Limb (tissue), 2 donors: ENCODE measurements at regions not wholly inside any gene's neighbourhood (a gene's known extent, or its start where the extent isn't known, plus 50 kb on each side); places are given as distances from the start of the nearest gene placed in this dataset.
"Not testable (repeated sequence)": the region's sequence is repeated elsewhere in the genome, so short reads cannot be mapped to it uniquely, and the experiment has no call there.

Experiments used
- DNase-seq, 2 donors: peaks; one replicate each; pipeline ENCODE4 v3.0.0-alpha.2; 2016; ENCODE audit errors: extremely low spot score in 2 of 2

GRCh38 chr7:113263215-113263742 is 144.9 kb upstream of the SMIM30 start:
- not testable (repeated sequence) for DNase-seq

GRCh38 chr7:113256883-113257531 is 138.7 kb upstream of the SMIM30 start:
- no peak for DNase-seq

GRCh38 chr7:113247198-113247597 is 128.8 kb upstream of the SMIM30 start:
- no peak for DNase-seq

GRCh38 chr7:113246738-113247137 is 128.4 kb upstream of the SMIM30 start:
- no peak for DNase-seq

- DNase-seq = no peak
Observed at GRCh38 chr7:113232885-113233284, 114.5 kb upstream of the SMIM30 start.

GRCh38 chr7:113230691-113231090 is 112.3 kb upstream of the SMIM30 start:
- DNase-seq = no peak

- DNase-seq = no peak
Observed at GRCh38 chr7:113217314-113217713, 99.0 kb upstream of the SMIM30 start.

GRCh38 chr7:113216038-113216437 is 97.7 kb upstream of the SMIM30 start:
- DNase-seq = no peak

- DNase-seq = no peak
Observed at GRCh38 chr7:113209449-113210203, 91.3 kb upstream of the SMIM30 start.

- DNase-seq = no peak
Observed at GRCh38 chr7:113207931-113208330, 89.6 kb upstream of the SMIM30 start.

GRCh38 chr7:113207441-113207840 is 89.1 kb upstream of the SMIM30 start:
- no peak for DNase-seq

- no peak for DNase-seq
Observed at GRCh38 chr7:113204415-113204814, 86.1 kb upstream of the SMIM30 start.

GRCh38 chr7:113202284-113202683 is 83.9 kb upstream of the SMIM30 start:
- peak in 1 of 2 donors; percentile 4 for DNase-seq

- DNase-seq = no peak
Observed at GRCh38 chr7:113200281-113200680, 81.9 kb upstream of the SMIM30 start.

- no peak for DNase-seq
Observed at GRCh38 chr7:113199841-113200240, 81.5 kb upstream of the SMIM30 start.

GRCh38 chr7:113199136-113199535 is 80.8 kb upstream of the SMIM30 start:
- DNase-seq = peak in 1 of 2 donors; percentile 3

- DNase-seq = no peak
Observed at GRCh38 chr7:113198226-113198625, 79.9 kb upstream of the SMIM30 start.

- no peak for DNase-seq
Observed at GRCh38 chr7:113197274-113197673, 78.9 kb upstream of the SMIM30 start.

GRCh38 chr7:113188396-113188795 is 70.0 kb upstream of the SMIM30 start:
- no peak for DNase-seq

- DNase-seq = no peak
Observed at GRCh38 chr7:113179313-113179712, 61.0 kb upstream of the SMIM30 start.

GRCh38 chr7:113176836-113177235 is 58.5 kb upstream of the SMIM30 start:
- no peak for DNase-seq

GRCh38 chr7:113176180-113176579 is 57.8 kb upstream of the SMIM30 start:
- not testable (repeated sequence) for DNase-seq
